ENCODE measurements at regions not wholly inside any gene's neighbourhood (a gene's known extent, or its start where the extent isn't known, plus 50 kb on each side); places are given as distances from the start of the nearest gene placed in this dataset.

GRCh38 chr1:118333601-118334210 is 148.7 kb upstream of the SPAG17 start:
- no peak for ATAC-seq

GRCh38 chr1:118326960-118327629 is 142.1 kb upstream of the SPAG17 start:
- DNase-seq (ENCODE audit: missing footprints) (no peak), ATAC-seq (no peak)
- intact Hi-C loops (cut with DNase I) = no loop called here

More at GRCh38 chr1:118333601-118334210, 148.7 kb upstream of the SPAG17 start:
- no peak for DNase-seq (ENCODE audit: missing footprints)
- intact Hi-C loops (cut with DNase I) = no loop called here

GRCh38 chr1:118325550-118326225 is 140.7 kb upstream of the SPAG17 start:
- intact Hi-C loops (cut with DNase I) = no loop called here
- no peak for ATAC-seq
- no peak for DNase-seq (ENCODE audit: missing footprints)

GRCh38 chr1:118323246-118323645 is 138.2 kb upstream of the SPAG17 start:
- intact Hi-C loops (cut with DNase I) = no loop called here
- no peak for ATAC-seq

GRCh38 chr1:118322331-118322730 is 137.3 kb upstream of the SPAG17 start:
- ATAC-seq (no peak), DNase-seq (ENCODE audit: missing footprints) (no peak)
- intact Hi-C loops (cut with DNase I) = no loop called here

More at GRCh38 chr1:118323246-118323645, 138.2 kb upstream of the SPAG17 start:
- no peak for DNase-seq (ENCODE audit: missing footprints)

- ATAC-seq (no peak), DNase-seq (ENCODE audit: missing footprints) (no peak)
- intact Hi-C loops (cut with DNase I) = no loop called here
These were observed 136.8 kb upstream of the SPAG17 start for GRCh38 chr1:118321840-118322239.

- intact Hi-C loops (cut with DNase I) = no loop called here
- ATAC-seq (no peak), DNase-seq (ENCODE audit: missing footprints) (no peak)
These were observed 133.0 kb upstream of the SPAG17 start for GRCh38 chr1:118317842-118318614.

- DNase-seq (ENCODE audit: missing footprints) (no peak), ATAC-seq (no peak)
- intact Hi-C loops (cut with DNase I) = no loop called here
These were observed 121.8 kb upstream of the SPAG17 start for GRCh38 chr1:118306851-118307250.

GRCh38 chr1:118304722-118305359 is 119.8 kb upstream of the SPAG17 start:
- peak; percentile 62 for ATAC-seq
- no peak for DNase-seq (ENCODE audit: missing footprints)
- intact Hi-C loops (cut with DNase I) = loop anchor here (5.0 kb wide), 2 partner anchors 347 to 412 kb away; no protein-coding TSS in a partner anchor

- DNase-seq (ENCODE audit: missing footprints) = no peak
- intact Hi-C loops (cut with DNase I) = loop anchor here (5.0 kb wide), 2 partner anchors 349 to 414 kb away; no protein-coding TSS in a partner anchor
- ATAC-seq = no peak
These were observed 118.5 kb upstream of the SPAG17 start for GRCh38 chr1:118303534-118303933.

- DNase-seq (ENCODE audit: missing footprints) (no peak), ATAC-seq (no peak)
- intact Hi-C loops (cut with DNase I) = loop anchor here (5.0 kb wide), 2 partner anchors 349 to 414 kb away; no protein-coding TSS in a partner anchor
These were observed 118.0 kb upstream of the SPAG17 start for GRCh38 chr1:118303064-118303463.

- intact Hi-C loops (cut with DNase I) = loop anchor here (5.0 kb wide), 2 partner anchors 350 to 415 kb away; no protein-coding TSS in a partner anchor
- ATAC-seq = no peak
- DNase-seq (ENCODE audit: missing footprints) = no peak
These were observed 117.1 kb upstream of the SPAG17 start for GRCh38 chr1:118302145-118302544.

GRCh38 chr1:118300808-118301207 is 115.8 kb upstream of the SPAG17 start:
- intact Hi-C loops (cut with DNase I) = loop anchor here (5.0 kb wide), 2 partner anchors 351 to 416 kb away; no protein-coding TSS in a partner anchor
- no peak for ATAC-seq

GRCh38 chr1:118298397-118298796 is 113.4 kb upstream of the SPAG17 start:
- intact Hi-C loops (cut with DNase I) = no loop called here
- ATAC-seq (peak; percentile 63), DNase-seq (ENCODE audit: missing footprints) (no peak)

More at GRCh38 chr1:118300808-118301207, 115.8 kb upstream of the SPAG17 start:
- no peak for DNase-seq (ENCODE audit: missing footprints)

- no peak for ATAC-seq
- intact Hi-C loops (cut with DNase I) = no loop called here
- DNase-seq (ENCODE audit: missing footprints) = no peak
These were observed 112.5 kb upstream of the SPAG17 start for GRCh38 chr1:118297521-118297920.

- intact Hi-C loops (cut with DNase I) = no loop called here
- ATAC-seq (no peak), DNase-seq (ENCODE audit: missing footprints) (no peak)
These were observed 110.0 kb upstream of the SPAG17 start for GRCh38 chr1:118294875-118295642.

- no peak for DNase-seq (ENCODE audit: missing footprints)
- ATAC-seq = peak; percentile 88
- intact Hi-C loops (cut with DNase I) = no loop called here
These were observed 106.6 kb upstream of the SPAG17 start for GRCh38 chr1:118291661-118292060.

- ATAC-seq (no peak), DNase-seq (ENCODE audit: missing footprints) (no peak)
- intact Hi-C loops (cut with DNase I) = no loop called here
These were observed 105.5 kb upstream of the SPAG17 start for GRCh38 chr1:118290571-118290970.
